Stomach (tissue), 8 donors: ENCODE measurements at regions not wholly inside any gene's neighbourhood (a gene's known extent, or its start where the extent isn't known, plus 50 kb on each side); places are given as distances from the start of the nearest gene placed in this dataset.

Source experiments
- DNase-seq, 2 donors: peaks; one replicate each; pipeline versions ENCODE4 v3.0.0 to v3.0.0-alpha.2; 2013 to 2019
- H3K27ac ChIP-seq, 5 donors: fragments of 200-600 bp in 4 of 5; sonication (generic) in 4 of 5; one replicate each; pipeline ENCODE4 v1.5.1; 2013 to 2019; ENCODE audit warnings: mild to moderate bottlenecking in 1 of 5, moderate library complexity in 1 of 5
- H3K27me3 ChIP-seq, 3 donors: fragments of 200-600 bp; sonication (generic); one replicate each; pipeline ENCODE4 v1.5.1; 2017 to 2019; ENCODE audit warnings: mixed run types in 1 of 3
- H3K36me3 ChIP-seq, 4 donors: fragments of 200-600 bp; sonication (generic); 1 replicate in 3 of 4; 2 replicates in 1 of 4; pipeline ENCODE4 v1.5.1; 2016 to 2019
- H3K4me1 ChIP-seq, 4 donors: fragments of 200-600 bp; sonication (generic); one replicate each; pipeline ENCODE4 v1.5.1; 2016 to 2019
- H3K4me3 ChIP-seq, 4 donors: fragments of 200-600 bp; sonication (generic) in 3 of 4; one replicate each; pipeline ENCODE4 v1.5.1; 2016 to 2019; ENCODE audit warnings: mild to moderate bottlenecking in 1 of 4
- H3K9me3 ChIP-seq, 4 donors: fragments of 200-600 bp; sonication (generic); one replicate each; pipeline ENCODE4 v1.5.1; 2016 to 2019
- CTCF ChIP-seq, 7 experiments: fragments of 450-650 bp in 4 of 7; fragments of 200-600 bp in 3 of 7; sonication (generic) in 3 of 7; IDR thresholded peaks; one replicate each; pipeline ENCODE4 v1.5.1; 2016 to 2019; ENCODE audit warnings: antibody characterized with exemption in 7 of 7, control low read depth in 2 of 7, mild to moderate bottlenecking in 1 of 7
- EP300 ChIP-seq: sonication (generic); formaldehyde crosslinking; IDR thresholded peaks from one replicate; pipeline ENCODE4 v1.6.1; 2017; ENCODE audit warnings: antibody characterized with exemption
- POLR2A ChIP-seq, 4 donors: fragments of 450-650 bp; IDR thresholded peaks; one replicate each; pipeline ENCODE4 v1.6.1; 2016; ENCODE audit warnings: antibody characterized with exemption in 4 of 4, control low read depth in 2 of 4, mild to moderate bottlenecking in 1 of 4, moderate library complexity in 1 of 4
- POLR2AphosphoS5 ChIP-seq, 3 donors: sonication (generic); formaldehyde crosslinking; IDR thresholded peaks; one replicate each; pipeline ENCODE4 v1.6.1; 2016; ENCODE audit warnings: antibody characterized with exemption in 3 of 3
- WGBS, 5 donors: extraction: QIAGEN DNeasy Blood & Tissue Kit in 3 of 5; methylation state at CpG; one replicate each; pipeline versions ENCODE4 v1.1.5 to v1.1.7; 2013 to 2018; 5-methylcytosine and 5-hydroxymethylcytosine counted together
- intact Hi-C: fragments of 100-400 bp; cut with DNase I; formaldehyde crosslinking; loops from one replicate; pipeline ENCODE4 v1.15.1; 2023; ENCODE audit warnings: low total_unique reads
- donor health status: healthy with polysubstance abuse.
- donor health status: Bipolar disorder and iron deficiency.
- donor health status: healthy.

- Histone ChIP-seq H3K27ac (no peak overlapping the region), H3K4me3 (no peak overlapping the region), H3K4me1 (no peaks in the 10 kb centered on the region), H3K9me3 (no peaks in the 10 kb centered on the region), H3K27me3 (peaks cover 0 to 2% (median 0%) of the 10 kb centered on the region in 3 donors), H3K36me3 (no peaks in the 10 kb centered on the region)
- DNase-seq: no peak
- intact Hi-C loops: no loop called here
- WGBS, 5 donors: 41 to 55% (median 53%) methylated on average over 11 of the region's 11 CpGs
- TF ChIP-seq EP300 (no peak), CTCF (IDR thresholded peaks at IDR 0.05) (no peak), POLR2AphosphoS5 (IDR thresholded peaks at IDR 0.05) (no peak), POLR2A (IDR thresholded peaks at IDR 0.05) (no peak)
Measured at GRCh38 chr14:98022541-98023520, 1225.6 kb downstream of the VRK1 start.

GRCh38 chr14:98028162-98028561 lies 1231.0 kb downstream of the VRK1 start:
- no peak for DNase-seq
- TF ChIP-seq POLR2AphosphoS5 (IDR thresholded peaks at IDR 0.05): no peak
- no peak for TF ChIP-seq POLR2A (IDR thresholded peaks at IDR 0.05)
- no peak for TF ChIP-seq EP300
- no peak for TF ChIP-seq CTCF (IDR thresholded peaks at IDR 0.05)
- H3K4me1 ChIP-seq: no peaks in the 10 kb centered on the region
- H3K4me3 ChIP-seq: no peak overlapping the region
- intact Hi-C loops: no loop called here
- H3K36me3 ChIP-seq: no peaks in the 10 kb centered on the region
- peaks cover 0 to 20% (median 13%) of the 10 kb centered on the region in 4 donors for H3K9me3 ChIP-seq
- no peaks in the 10 kb centered on the region for H3K27me3 ChIP-seq
- H3K27ac ChIP-seq: no peak overlapping the region
- WGBS, 5 donors: 88 to 96% (median 92%) methylated on average over 6 of the region's 6 CpGs

- TF ChIP-seq POLR2AphosphoS5 (IDR thresholded peaks at IDR 0.05) (no peak), EP300 (no peak), POLR2A (IDR thresholded peaks at IDR 0.05) (no peak), CTCF (IDR thresholded peaks at IDR 0.05) (no peak)
- DNase-seq: no peak
- intact Hi-C loops: no loop called here
- 63 to 74% (median 71%) methylated on average over 4 of the region's 4 CpGs for WGBS, 5 donors
- no peak overlapping the region for H3K27ac ChIP-seq
- H3K4me1 ChIP-seq: no peaks in the 10 kb centered on the region
- no peaks in the 10 kb centered on the region for H3K36me3 ChIP-seq
- peaks cover 0 to 20% (median 10%) of the 10 kb centered on the region in 4 donors for H3K9me3 ChIP-seq
- no peak overlapping the region for H3K4me3 ChIP-seq
- no peaks in the 10 kb centered on the region for H3K27me3 ChIP-seq
Measured at GRCh38 chr14:98035396-98035795, 1236.6 kb downstream of the BCL11B start.

- Histone ChIP-seq H3K4me3 (no peak overlapping the region), H3K27me3 (no peaks in the 10 kb centered on the region), H3K4me1 (no peaks in the 10 kb centered on the region), H3K9me3 (no peaks in the 10 kb centered on the region), H3K27ac (no peak overlapping the region), H3K36me3 (no peaks in the 10 kb centered on the region)
- no peak for DNase-seq
- WGBS, 5 donors: 75 to 82% (median 79%) methylated on average over 7 of the region's 7 CpGs
- intact Hi-C loops: no loop called here
- no peak for TF ChIP-seq EP300
- TF ChIP-seq CTCF (IDR thresholded peaks at IDR 0.05): no peak
- TF ChIP-seq POLR2A (IDR thresholded peaks at IDR 0.05): no peak
- no peak for TF ChIP-seq POLR2AphosphoS5 (IDR thresholded peaks at IDR 0.05)
Measured at GRCh38 chr14:98037831-98038230, 1234.2 kb downstream of the BCL11B start.
